ENCODE measurements at regions not wholly inside any gene's neighbourhood (a gene's known extent, or its start where the extent isn't known, plus 50 kb on each side); places are given as distances from the start of the nearest gene placed in this dataset.

DNA sequence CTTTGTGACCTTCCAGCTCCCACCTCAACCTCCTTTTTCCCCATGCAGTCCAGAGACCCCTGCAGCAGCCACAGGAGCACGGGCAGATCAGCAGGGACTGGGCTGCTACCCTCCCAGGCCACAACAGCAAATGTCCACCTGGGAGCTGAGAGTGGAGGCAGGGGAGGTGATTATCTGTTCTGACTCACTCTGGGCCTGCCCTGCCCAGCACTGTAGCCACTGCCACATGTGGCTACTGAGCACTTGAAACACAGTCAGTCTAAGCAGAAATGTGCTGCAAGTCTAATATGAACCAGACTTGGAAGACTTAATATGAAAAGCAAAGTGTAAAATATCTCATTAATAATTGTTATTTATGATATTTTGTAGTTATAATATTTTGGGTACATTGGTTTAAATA, 148.9 kb upstream of the VANGL1 start:
- H3K4me1 ChIP-seq (ENCODE audit: insufficient read depth, low read length), result no peaks in the 10 kb centered on the region
- ChIA-PET POLR2A (no interaction called here), CTCF (ENCODE audit: low intra/inter-chr PET ratio, low total read pairs) (no interaction called here)
- no peak overlapping the region for H2AFZ ChIP-seq (ENCODE audit: low read length)
- H3K4me3 ChIP-seq (replicated peaks in 1 of 3; ENCODE audit: insufficient read depth in 1 of 3, low read depth in 2 of 3, low read length in 3 of 3), result no peak overlapping the region
- H3K79me2 ChIP-seq (ENCODE audit: insufficient read depth, low read length), result no peaks in the 10 kb centered on the region
- H3K9me3 ChIP-seq (ENCODE audit: low read length), result no peaks in the 10 kb centered on the region
- H3K9ac ChIP-seq (ENCODE audit: insufficient read depth, low read depth, low read length), result no peak overlapping the region
- no peak; the same call in 2 of the 3 replicates for ATAC-seq
- no peak for TF ChIP-seq ZNF704 (CRISPR knock-in tag; IDR thresholded peaks at IDR 0.05; ENCODE audit: borderline replicate concordance)
- no peak for TF ChIP-seq JARID2 (CRISPR knock-in tag; IDR thresholded peaks at IDR 0.05; ENCODE audit: insufficient replicate concordance)
- no peak for TF ChIP-seq ZNF180 (CRISPR knock-in tag; IDR thresholded peaks at IDR 0.05; ENCODE audit: borderline replicate concordance, low read depth)
- TF ChIP-seq HOXA7 (CRISPR knock-in tag; IDR thresholded peaks at IDR 0.05), result no peak
- TF ChIP-seq ZNF280B (CRISPR knock-in tag; IDR thresholded peaks at IDR 0.05; ENCODE audit: borderline replicate concordance), result no peak
- no peak for TF ChIP-seq TEAD2 (CRISPR knock-in tag; IDR thresholded peaks at IDR 0.05)
- TF ChIP-seq, protein P1, sequence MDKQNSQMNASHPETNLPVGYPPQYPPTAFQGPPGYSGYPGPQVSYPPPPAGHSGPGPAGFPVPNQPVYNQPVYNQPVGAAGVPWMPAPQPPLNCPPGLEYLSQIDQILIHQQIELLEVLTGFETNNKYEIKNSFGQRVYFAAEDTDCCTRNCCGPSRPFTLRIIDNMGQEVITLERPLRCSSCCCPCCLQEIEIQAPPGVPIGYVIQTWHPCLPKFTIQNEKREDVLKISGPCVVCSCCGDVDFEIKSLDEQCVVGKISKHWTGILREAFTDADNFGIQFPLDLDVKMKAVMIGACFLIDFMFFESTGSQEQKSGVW (CRISPR knock-in tag; IDR thresholded peaks at IDR 0.05; ENCODE audit: borderline replicate concordance), result no peak
- TF ChIP-seq ZNF251 (CRISPR knock-in tag; IDR thresholded peaks at IDR 0.05), result no peak
- no peak for TF ChIP-seq EED (CRISPR knock-in tag; IDR thresholded peaks at IDR 0.05)
- no peak for TF ChIP-seq YEATS4 (CRISPR knock-in tag; IDR thresholded peaks at IDR 0.05; ENCODE audit: borderline replicate concordance)
- H4K20me1 ChIP-seq (ENCODE audit: insufficient read depth, low read length), result no peaks in the 10 kb centered on the region
- H3K36me3 ChIP-seq (replicated peaks in 1 of 2; ENCODE audit: control insufficient read depth in 1 of 2, insufficient read depth in 2 of 2, low read length in 2 of 2), result no peaks in the 10 kb centered on the region
- H3K27me3 ChIP-seq (ENCODE audit: control insufficient read depth in 1 of 2, insufficient read depth in 2 of 2, low read length in 2 of 2), result no peaks in the 10 kb centered on the region
- intact Hi-C loops (cut with micrococcal nuclease; ENCODE audit: unreplicated experiment), result no loop called here
- no peak for DNase-seq (ENCODE audit: low spot score)
- FAIRE-seq, result no peak
- H3K4me2 ChIP-seq (ENCODE audit: low read depth, low read length), result no peak overlapping the region
- in situ Hi-C loops (cut with HindIII; ENCODE audit: extremely low pct_ligation_motif_present, low pct_unique_long_range_greater_than_20kb), result no loop called here
- no peak overlapping the region for H3K27ac ChIP-seq (ENCODE audit: extremely low read length, insufficient read depth, low read length)
- no TSS peak for BruUV-seq (replicated peaks)
- 0% methylated on average over 1 of the region's 1 CpG for WGBS (ENCODE audit: low lambda C conversion rate)

Measured in HepG2 (cell line).